ENCODE measurements at regions not wholly inside any gene's neighbourhood (a gene's known extent, or its start where the extent isn't known, plus 50 kb on each side); places are given as distances from the start of the nearest gene placed in this dataset.

DNA sequence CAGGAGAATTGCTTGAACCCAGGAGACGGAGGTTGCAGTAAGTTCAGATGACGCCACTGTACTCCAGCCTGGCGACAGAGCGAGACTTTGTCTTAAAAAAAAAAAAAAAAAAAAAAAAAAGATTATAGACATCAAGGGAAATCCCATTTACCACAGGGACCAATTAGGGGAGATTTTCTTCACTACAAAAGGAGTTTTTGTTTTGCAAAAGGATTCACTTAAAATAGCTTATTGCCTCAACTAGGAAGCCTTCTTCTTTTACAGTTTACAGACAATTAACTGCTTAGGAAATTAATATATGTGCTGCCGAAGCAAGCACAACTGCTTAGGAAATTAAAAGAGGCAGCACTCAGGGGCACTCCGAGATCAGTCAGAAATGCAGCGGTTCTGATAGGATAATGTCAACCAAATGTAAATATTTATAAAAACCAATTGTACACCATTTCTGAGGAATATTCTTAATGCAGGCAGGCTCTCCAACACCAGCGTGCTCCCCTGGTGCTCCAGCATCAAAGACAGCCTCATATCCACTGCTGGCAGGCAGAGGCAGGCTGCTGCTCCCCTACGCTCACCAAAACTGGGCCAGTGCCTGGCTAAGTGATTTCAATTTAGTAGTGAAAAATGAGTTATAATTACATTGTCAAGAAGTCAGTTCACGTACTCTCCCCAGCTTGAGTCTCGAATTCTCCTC is 107.9 kb upstream of the RAB4A start:
- Histone ChIP-seq H3F3A (ENCODE audit: insufficient read depth, low read depth) (no peaks in the 10 kb centered on the region), H3K4me3 (no peak overlapping the region), H4K20me1 (ENCODE audit: insufficient read depth) (no peaks in the 10 kb centered on the region), H3K27me3 (ENCODE audit: insufficient read depth, low read depth) (peaks cover 32% of the 10 kb centered on the region), H3K4me1 (replicated peaks; ENCODE audit: insufficient read depth) (no peaks in the 10 kb centered on the region), H3K4me2 (no peak overlapping the region), H2AFZ (no peak overlapping the region), H3K36me3 (ENCODE audit: low read depth) (no peaks in the 10 kb centered on the region), H3K79me2 (ENCODE audit: low read depth) (no peaks in the 10 kb centered on the region), H3K27ac (no peak overlapping the region), H3K9me3 (ENCODE audit: insufficient read depth, low read depth) (no peaks in the 10 kb centered on the region), H3K9me2 (ENCODE audit: insufficient read depth) (no peaks in the 10 kb centered on the region)
- POLR2A ChIA-PET (ENCODE audit: unreplicated experiment): no interaction called here
- TF ChIP-seq EZH2 (IDR thresholded peaks at IDR 0.05; ENCODE audit: low read depth): no peak
- TF ChIP-seq, protein P1, sequence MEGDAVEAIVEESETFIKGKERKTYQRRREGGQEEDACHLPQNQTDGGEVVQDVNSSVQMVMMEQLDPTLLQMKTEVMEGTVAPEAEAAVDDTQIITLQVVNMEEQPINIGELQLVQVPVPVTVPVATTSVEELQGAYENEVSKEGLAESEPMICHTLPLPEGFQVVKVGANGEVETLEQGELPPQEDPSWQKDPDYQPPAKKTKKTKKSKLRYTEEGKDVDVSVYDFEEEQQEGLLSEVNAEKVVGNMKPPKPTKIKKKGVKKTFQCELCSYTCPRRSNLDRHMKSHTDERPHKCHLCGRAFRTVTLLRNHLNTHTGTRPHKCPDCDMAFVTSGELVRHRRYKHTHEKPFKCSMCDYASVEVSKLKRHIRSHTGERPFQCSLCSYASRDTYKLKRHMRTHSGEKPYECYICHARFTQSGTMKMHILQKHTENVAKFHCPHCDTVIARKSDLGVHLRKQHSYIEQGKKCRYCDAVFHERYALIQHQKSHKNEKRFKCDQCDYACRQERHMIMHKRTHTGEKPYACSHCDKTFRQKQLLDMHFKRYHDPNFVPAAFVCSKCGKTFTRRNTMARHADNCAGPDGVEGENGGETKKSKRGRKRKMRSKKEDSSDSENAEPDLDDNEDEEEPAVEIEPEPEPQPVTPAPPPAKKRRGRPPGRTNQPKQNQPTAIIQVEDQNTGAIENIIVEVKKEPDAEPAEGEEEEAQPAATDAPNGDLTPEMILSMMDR (conservative IDR thresholded peaks at IDR 0.05): no peak
- intact Hi-C loops (cut with micrococcal nuclease; ENCODE audit: unreplicated experiment): no loop called here
- no peak for DNase-seq
- CTCF ChIA-PET: no interaction called here
- BruUV-seq (replicated peaks): no TSS peak

DNA sequence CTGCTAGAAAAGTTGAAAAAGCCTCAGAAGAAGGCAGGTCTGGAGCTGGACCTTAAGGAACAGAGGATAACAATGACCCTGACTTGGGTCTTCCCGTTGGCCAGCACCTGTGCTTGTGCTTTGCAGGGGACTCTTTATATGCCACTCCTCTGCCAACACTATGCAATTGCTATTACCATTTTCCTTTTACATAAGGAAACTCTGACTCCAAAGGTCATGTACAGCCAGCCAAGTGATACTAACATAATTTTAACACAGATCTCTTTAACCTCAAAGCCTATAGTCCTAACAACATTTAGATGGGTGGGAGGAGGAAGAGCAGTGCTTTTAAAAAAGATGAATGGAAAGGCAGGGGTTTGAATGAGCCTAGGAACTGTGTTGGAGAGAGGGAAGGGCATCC is 106.6 kb upstream of the RAB4A start:
- DNase-seq: no peak
- no peaks in the 10 kb centered on the region for H3K9me2 ChIP-seq (ENCODE audit: insufficient read depth)
- POLR2A ChIA-PET (ENCODE audit: unreplicated experiment): no interaction called here
- H3K36me3 ChIP-seq (ENCODE audit: low read depth): no peaks in the 10 kb centered on the region
- H3K4me2 ChIP-seq: no peak overlapping the region
- H4K20me1 ChIP-seq (ENCODE audit: insufficient read depth): no peaks in the 10 kb centered on the region
- H3K27me3 ChIP-seq (ENCODE audit: insufficient read depth, low read depth): peaks cover 39% of the 10 kb centered on the region
- CTCF ChIA-PET: no interaction called here
- H3K4me1 ChIP-seq (replicated peaks; ENCODE audit: insufficient read depth): no peaks in the 10 kb centered on the region
- H3K79me2 ChIP-seq (ENCODE audit: low read depth): no peaks in the 10 kb centered on the region
- no peak overlapping the region for H2AFZ ChIP-seq
- H3K4me3 ChIP-seq: no peak overlapping the region
- TF ChIP-seq, protein P1 (conservative IDR thresholded peaks at IDR 0.05): no peak
- no peak for TF ChIP-seq EZH2 (IDR thresholded peaks at IDR 0.05; ENCODE audit: low read depth)
- H3K27ac ChIP-seq: no peak overlapping the region
- no TSS peak for BruUV-seq (replicated peaks)
- H3K9me3 ChIP-seq (ENCODE audit: insufficient read depth, low read depth): no peaks in the 10 kb centered on the region
- intact Hi-C loops (cut with micrococcal nuclease; ENCODE audit: unreplicated experiment): no loop called here
- no peaks in the 10 kb centered on the region for H3F3A ChIP-seq (ENCODE audit: insufficient read depth, low read depth)

DNA sequence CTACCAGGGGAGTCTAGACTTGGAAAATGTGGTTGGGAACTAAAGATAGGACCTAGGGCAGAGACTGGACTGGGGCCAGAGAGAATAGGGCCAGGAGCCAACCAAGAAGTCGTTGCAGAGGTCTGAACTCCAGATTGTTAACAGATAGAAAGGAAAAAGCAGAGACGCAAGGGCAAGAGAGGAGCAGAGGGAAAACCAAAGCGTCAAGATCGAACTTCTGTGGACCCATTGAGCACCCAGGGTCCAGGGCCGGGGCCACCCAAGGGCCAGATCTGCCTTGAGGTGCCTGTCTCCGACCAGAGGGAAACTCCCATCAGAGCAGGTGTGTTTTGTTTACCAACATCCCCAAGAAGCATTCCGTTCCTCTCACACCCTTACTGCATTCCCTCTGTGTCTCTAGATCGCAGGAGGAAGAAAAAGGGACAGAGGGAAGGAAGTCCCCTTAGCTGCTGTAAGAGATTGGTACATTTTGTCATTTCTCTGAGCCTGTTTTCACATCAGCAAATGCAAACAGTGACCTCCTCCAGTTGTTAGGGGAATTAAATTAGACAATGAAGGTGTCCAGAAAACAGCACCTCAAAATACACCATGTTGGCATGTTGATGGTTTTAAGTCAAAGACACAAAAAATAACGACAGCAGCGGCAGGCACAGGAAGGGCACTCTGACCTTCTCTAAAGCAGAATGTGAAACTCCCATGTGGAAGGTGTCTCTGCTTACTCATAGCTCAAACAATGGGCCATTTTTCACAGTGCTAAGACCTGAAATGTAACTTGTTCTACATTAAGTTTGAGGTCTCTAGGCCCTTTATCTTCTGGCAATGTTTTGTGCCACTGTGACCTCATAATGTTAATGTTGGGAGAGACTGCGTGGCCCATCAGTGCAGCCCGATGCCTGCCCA is 105.8 kb upstream of the RAB4A start:
- BruUV-seq (replicated peaks): no TSS peak
- Histone ChIP-seq H3K79me2 (ENCODE audit: low read depth) (no peaks in the 10 kb centered on the region), H3K9me2 (ENCODE audit: insufficient read depth) (no peaks in the 10 kb centered on the region), H3K4me1 (replicated peaks; ENCODE audit: insufficient read depth) (no peaks in the 10 kb centered on the region), H3K27me3 (ENCODE audit: insufficient read depth, low read depth) (peaks cover 43% of the 10 kb centered on the region), H4K20me1 (ENCODE audit: insufficient read depth) (no peaks in the 10 kb centered on the region), H3K4me3 (no peak overlapping the region), H3F3A (ENCODE audit: insufficient read depth, low read depth) (no peaks in the 10 kb centered on the region), H2AFZ (no peak overlapping the region), H3K27ac (no peak overlapping the region), H3K36me3 (ENCODE audit: low read depth) (no peaks in the 10 kb centered on the region), H3K4me2 (no peak overlapping the region), H3K9me3 (ENCODE audit: insufficient read depth, low read depth) (no peaks in the 10 kb centered on the region)
- TF ChIP-seq, protein P1 (conservative IDR thresholded peaks at IDR 0.05): no peak
- TF ChIP-seq EZH2 (IDR thresholded peaks at IDR 0.05; ENCODE audit: low read depth): no peak
- CTCF ChIA-PET: interaction anchor here (0.5 kb wide), 1 partner anchor 75 kb away, joined by 3 read pairs; no protein-coding TSS in a partner anchor
- intact Hi-C loops (cut with micrococcal nuclease; ENCODE audit: unreplicated experiment): no loop called here
- DNase-seq: no peak
- POLR2A ChIA-PET (ENCODE audit: unreplicated experiment): no interaction called here

All from PC-9 (cell line).